Skeletal muscle satellite cell (primary cell): ENCODE measurements at regions not wholly inside any gene's neighbourhood (a gene's known extent, or its start where the extent isn't known, plus 50 kb on each side); places are given as distances from the start of the nearest gene placed in this dataset.
A peak's percentile ranks its signal among the peaks of the same experiment; 100 is the strongest.
"Not testable (repeated sequence)": the region's sequence is repeated elsewhere in the genome, so short reads cannot be mapped to it uniquely, and the experiment has no call there.

Experiments
- H3K27me3 ChIP-seq: 2 replicates; pipeline ENCODE4 v1.7.0; 2013; ENCODE audit warnings: low read length; ENCODE audit not compliant: control insufficient read depth, insufficient read depth
- H3K36me3 ChIP-seq: 2 replicates; pipeline ENCODE4 v1.7.0; 2013; ENCODE audit warnings: mild to moderate bottlenecking, control low read depth, low read length; ENCODE audit not compliant: insufficient read depth
- H3K4me1 ChIP-seq: 2 replicates; pipeline ENCODE4 v1.7.0; 2013; ENCODE audit warnings: low read length; ENCODE audit not compliant: control insufficient read depth, insufficient read depth
- H3K4me2 ChIP-seq: 2 replicates; pipeline ENCODE4 v1.7.0; 2013; ENCODE audit warnings: mild to moderate bottlenecking, low read length
- H3K4me3 ChIP-seq: 2 replicates; pipeline ENCODE4 v1.7.0; 2013; ENCODE audit warnings: low read length
- H3K9ac ChIP-seq: 2 replicates; pipeline ENCODE4 v1.7.0; 2013; ENCODE audit warnings: mild to moderate bottlenecking, low read depth, low read length, moderate library complexity
- H3K9me3 ChIP-seq: replicated peaks from 2 replicates; pipeline ENCODE4 v1.7.0; 2013; ENCODE audit warnings: mild to moderate bottlenecking, control low read depth, low read length

GRCh38 chrX:13155550-13155949, 111.1 kb upstream of the FAM9C start:
- not testable (repeated sequence) for H3K27me3 ChIP-seq, H3K9me3 ChIP-seq, H3K4me2 ChIP-seq, H3K4me3 ChIP-seq, H3K9ac ChIP-seq, H3K36me3 ChIP-seq, H3K4me1 ChIP-seq

GRCh38 chrX:13153796-13154195, 109.4 kb upstream of the FAM9C start:
- Histone ChIP-seq H3K9me3 (peaks cover 6% of the 10 kb centered on the region), H3K4me3 (no peak overlapping the region), H3K4me2 (no peak overlapping the region), H3K36me3 (no peaks in the 10 kb centered on the region), H3K27me3 (no peaks in the 10 kb centered on the region), H3K4me1 (no peaks in the 10 kb centered on the region), H3K9ac (no peak overlapping the region)

- H3K27me3 ChIP-seq = no peaks in the 10 kb centered on the region
- no peak overlapping the region for H3K4me3 ChIP-seq
- no peak overlapping the region for H3K4me2 ChIP-seq
- H3K9me3 ChIP-seq = peaks cover 6% of the 10 kb centered on the region
- no peak overlapping the region for H3K9ac ChIP-seq
- H3K36me3 ChIP-seq = no peaks in the 10 kb centered on the region
- no peaks in the 10 kb centered on the region for H3K4me1 ChIP-seq
These were observed 108.2 kb upstream of the FAM9C start for GRCh38 chrX:13152518-13153185.

- H3K4me1 ChIP-seq = no peaks in the 10 kb centered on the region
- H3K27me3 ChIP-seq = no peaks in the 10 kb centered on the region
These were observed 107.6 kb upstream of the FAM9C start for GRCh38 chrX:13151828-13152517.

GRCh38 chrX:13149702-13150350, 105.4 kb upstream of the FAM9C start:
- no peak overlapping the region for H3K4me2 ChIP-seq
- H3K4me1 ChIP-seq = peaks cover 8% of the 10 kb centered on the region

More at GRCh38 chrX:13151828-13152517, 107.6 kb upstream of the FAM9C start:
- peaks cover 6% of the 10 kb centered on the region for H3K9me3 ChIP-seq
- H3K4me3 ChIP-seq = no peak overlapping the region
- H3K36me3 ChIP-seq = no peaks in the 10 kb centered on the region
- no peak overlapping the region for H3K4me2 ChIP-seq
- H3K9ac ChIP-seq = peak overlapping the region; percentile 44

GRCh38 chrX:13147733-13148132, 103.3 kb upstream of the FAM9C start:
- Histone ChIP-seq H3K9ac (no peak overlapping the region), H3K9me3 (no peaks in the 10 kb centered on the region), H3K4me2 (no peak overlapping the region), H3K4me3 (no peak overlapping the region), H3K4me1 (peaks cover 12% of the 10 kb centered on the region), H3K36me3 (no peaks in the 10 kb centered on the region), H3K27me3 (no peaks in the 10 kb centered on the region)

More at GRCh38 chrX:13149702-13150350, 105.4 kb upstream of the FAM9C start:
- no peak overlapping the region for H3K9ac ChIP-seq
- peaks cover 6% of the 10 kb centered on the region for H3K9me3 ChIP-seq
- H3K27me3 ChIP-seq = no peaks in the 10 kb centered on the region
- H3K4me3 ChIP-seq = no peak overlapping the region
- no peaks in the 10 kb centered on the region for H3K36me3 ChIP-seq

- Histone ChIP-seq H3K4me3 (no peak overlapping the region), H3K4me1 (peaks cover 12% of the 10 kb centered on the region), H3K36me3 (no peaks in the 10 kb centered on the region), H3K9me3 (no peaks in the 10 kb centered on the region), H3K27me3 (no peaks in the 10 kb centered on the region), H3K9ac (no peak overlapping the region), H3K4me2 (no peak overlapping the region)
These were observed 102.7 kb upstream of the FAM9C start for GRCh38 chrX:13147147-13147546.

- no peaks in the 10 kb centered on the region for H3K9me3 ChIP-seq
- no peaks in the 10 kb centered on the region for H3K36me3 ChIP-seq
- no peak overlapping the region for H3K4me2 ChIP-seq
- H3K4me3 ChIP-seq = no peak overlapping the region
- no peaks in the 10 kb centered on the region for H3K27me3 ChIP-seq
- peaks cover 12% of the 10 kb centered on the region for H3K4me1 ChIP-seq
- peak overlapping the region; percentile 44 for H3K9ac ChIP-seq
These were observed 100.7 kb upstream of the FAM9C start for GRCh38 chrX:13144927-13145655.

- H3K27me3 ChIP-seq = no peaks in the 10 kb centered on the region
- no peaks in the 10 kb centered on the region for H3K9me3 ChIP-seq
These were observed 98.5 kb upstream of the FAM9C start for GRCh38 chrX:13142891-13143290.

GRCh38 chrX:13140007-13140406, 95.6 kb upstream of the FAM9C start:
- Histone ChIP-seq H3K4me1 (peaks cover 6% of the 10 kb centered on the region), H3K4me3 (no peak overlapping the region), H3K36me3 (no peaks in the 10 kb centered on the region), H3K4me2 (no peak overlapping the region), H3K9me3 (no peaks in the 10 kb centered on the region), H3K27me3 (no peaks in the 10 kb centered on the region), H3K9ac (no peak overlapping the region)

More at GRCh38 chrX:13142891-13143290, 98.5 kb upstream of the FAM9C start:
- Histone ChIP-seq H3K4me3 (no peak overlapping the region), H3K4me2 (no peak overlapping the region), H3K4me1 (peaks cover 12% of the 10 kb centered on the region), H3K36me3 (no peaks in the 10 kb centered on the region), H3K9ac (no peak overlapping the region)

GRCh38 chrX:13131396-13132137, 87.1 kb upstream of the FAM9C start:
- H3K9ac ChIP-seq = no peak overlapping the region
- H3K4me3 ChIP-seq = no peak overlapping the region
- H3K27me3 ChIP-seq = no peaks in the 10 kb centered on the region
- no peaks in the 10 kb centered on the region for H3K9me3 ChIP-seq
- no peak overlapping the region for H3K4me2 ChIP-seq
- H3K36me3 ChIP-seq = no peaks in the 10 kb centered on the region
- peaks cover 7% of the 10 kb centered on the region for H3K4me1 ChIP-seq
